HG03565 (cell line): ENCODE measurements at regions not wholly inside any gene's neighbourhood (a gene's known extent, or its start where the extent isn't known, plus 50 kb on each side); places are given as distances from the start of the nearest gene placed in this dataset.
"Not testable (repeated sequence)": the region's sequence is repeated elsewhere in the genome, so short reads cannot be mapped to it uniquely, and the experiment has no call there.

Experiments
- ATAC-seq: cut with Tn5 transposase; IDR thresholded peaks from one replicate; pipeline ENCODE4 v1.9.1; 2021; ENCODE audit warnings: mild to moderate bottlenecking, moderate library complexity; ENCODE audit not compliant: unreplicated experiment

GRCh38 chr3:24683090-24683489 is 188.4 kb upstream of the THRB start:
- ATAC-seq: no peak

GRCh38 chr3:24683633-24684384 is 189.2 kb upstream of the THRB start:
- no peak for ATAC-seq

- ATAC-seq: no peak
Measured at GRCh38 chr3:24684506-24685023, 189.9 kb upstream of the THRB start.

GRCh38 chr3:24686808-24687207 is 192.2 kb upstream of the THRB start:
- no peak for ATAC-seq

DNA sequence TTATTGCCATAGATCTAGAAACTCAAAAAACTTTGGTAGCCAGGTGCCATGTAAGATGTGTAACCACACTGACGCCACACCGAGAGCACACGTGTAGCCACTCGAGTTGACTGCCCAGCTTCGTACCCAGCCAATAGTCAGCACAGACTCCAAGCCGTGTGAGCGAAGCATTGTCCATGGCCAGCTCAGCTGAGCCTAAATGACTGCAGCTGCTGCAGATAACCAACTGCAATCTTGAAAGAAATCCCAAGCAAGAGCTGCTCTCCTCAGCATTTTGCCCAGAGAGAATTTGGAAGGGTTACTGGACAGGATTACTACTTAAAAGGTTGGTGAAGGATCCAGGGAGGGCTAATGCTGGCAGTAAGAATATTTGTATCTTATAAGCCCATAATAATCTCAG is 193.0 kb upstream of the THRB start:
- ATAC-seq: no peak

- no peak for ATAC-seq
Measured at GRCh38 chr3:24688446-24689148, 193.9 kb upstream of the THRB start.

DNA sequence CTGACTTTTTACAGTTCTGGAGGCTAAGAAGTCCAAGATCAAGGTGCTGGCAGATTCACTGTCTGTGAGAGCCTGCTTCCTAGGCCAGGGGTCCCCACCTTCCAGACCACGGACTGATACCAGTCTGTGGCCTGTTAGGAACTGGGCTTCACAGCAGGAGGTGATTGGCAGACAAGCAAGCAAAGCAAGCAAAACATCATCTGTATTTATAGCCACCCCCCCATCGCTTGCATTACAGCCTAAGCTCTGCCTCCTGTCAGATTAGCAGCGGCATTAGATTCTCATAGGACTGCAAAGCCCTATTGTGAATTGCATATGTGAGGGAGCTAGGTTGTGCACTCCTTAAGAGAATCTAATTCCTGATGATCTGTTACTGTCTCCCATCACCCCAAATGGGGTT is 194.7 kb upstream of the THRB start:
- no peak for ATAC-seq

GRCh38 chr3:24690777-24691176 is 196.1 kb upstream of the THRB start:
- ATAC-seq: no peak

DNA sequence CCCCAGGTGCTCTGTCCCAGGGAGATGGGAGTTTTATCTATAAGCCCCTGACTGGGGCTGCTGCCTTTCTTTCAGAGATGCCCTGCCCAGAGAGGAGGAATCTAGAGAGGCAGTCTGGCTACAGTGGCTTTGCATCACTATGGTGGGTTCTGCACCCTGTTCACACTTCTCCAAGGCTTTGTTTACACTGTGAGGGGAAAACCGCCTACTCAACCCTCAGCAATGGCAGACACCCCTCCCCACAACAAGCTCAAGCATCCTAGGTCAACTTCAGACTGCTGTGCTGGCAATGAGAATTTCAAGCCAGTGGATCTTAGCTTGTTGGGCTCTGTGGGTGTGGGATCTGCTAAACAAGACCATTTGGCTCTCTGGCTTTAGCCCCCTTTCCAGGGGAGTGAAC is 204.4 kb upstream of the THRB start:
- ATAC-seq: not testable (repeated sequence)

GRCh38 chr3:24704496-24704895 is 209.8 kb upstream of the THRB start:
- no peak for ATAC-seq

DNA sequence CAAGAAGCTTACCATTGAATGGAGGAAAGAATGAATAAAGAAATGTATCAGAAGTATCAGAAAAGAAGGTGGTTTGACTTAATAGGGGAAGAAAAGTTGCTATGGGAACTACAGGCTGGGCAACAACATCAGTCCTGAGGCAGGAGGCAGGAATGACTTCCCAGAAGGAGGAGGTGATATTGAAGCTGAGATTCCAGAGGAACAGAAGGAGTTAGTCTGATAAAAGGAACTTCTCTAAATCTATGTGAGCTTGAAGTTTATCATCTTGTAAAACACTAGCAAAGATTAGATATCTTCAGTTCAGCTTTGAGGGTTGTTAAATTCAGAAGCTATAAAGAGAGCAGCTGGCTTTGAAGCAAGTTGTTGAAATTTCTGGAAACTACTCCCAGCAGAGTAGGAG is 213.3 kb upstream of the THRB start:
- ATAC-seq: no peak

DNA sequence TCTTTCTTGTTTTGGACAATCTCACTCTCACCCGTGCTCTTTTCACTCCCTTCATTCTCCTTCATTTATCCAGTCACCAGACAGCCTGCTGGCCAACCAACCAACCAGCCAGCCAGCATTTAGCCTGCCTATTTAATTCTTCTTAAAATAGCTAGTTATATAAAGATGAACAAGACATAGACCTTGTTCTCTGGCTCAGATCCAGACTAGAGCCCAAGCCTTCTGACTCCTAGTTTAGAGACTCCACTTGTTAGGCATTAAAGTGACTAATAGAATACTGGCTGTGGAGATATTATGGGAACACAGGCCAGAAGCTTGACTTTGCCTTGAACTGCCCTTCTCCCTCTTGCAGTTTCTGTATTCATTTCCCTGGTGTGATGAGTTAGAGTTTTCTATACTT is 215.3 kb upstream of the THRB start:
- ATAC-seq: no peak

GRCh38 chr3:24713516-24713915 is 218.9 kb upstream of the THRB start:
- no peak for ATAC-seq

GRCh38 chr3:24714436-24714835 is 219.8 kb upstream of the THRB start:
- ATAC-seq: no peak

GRCh38 chr3:24715171-24715792 is 220.6 kb upstream of the THRB start:
- ATAC-seq: no peak

- ATAC-seq: no peak
Measured at GRCh38 chr3:24722087-24722486, 227.4 kb upstream of the THRB start.

DNA sequence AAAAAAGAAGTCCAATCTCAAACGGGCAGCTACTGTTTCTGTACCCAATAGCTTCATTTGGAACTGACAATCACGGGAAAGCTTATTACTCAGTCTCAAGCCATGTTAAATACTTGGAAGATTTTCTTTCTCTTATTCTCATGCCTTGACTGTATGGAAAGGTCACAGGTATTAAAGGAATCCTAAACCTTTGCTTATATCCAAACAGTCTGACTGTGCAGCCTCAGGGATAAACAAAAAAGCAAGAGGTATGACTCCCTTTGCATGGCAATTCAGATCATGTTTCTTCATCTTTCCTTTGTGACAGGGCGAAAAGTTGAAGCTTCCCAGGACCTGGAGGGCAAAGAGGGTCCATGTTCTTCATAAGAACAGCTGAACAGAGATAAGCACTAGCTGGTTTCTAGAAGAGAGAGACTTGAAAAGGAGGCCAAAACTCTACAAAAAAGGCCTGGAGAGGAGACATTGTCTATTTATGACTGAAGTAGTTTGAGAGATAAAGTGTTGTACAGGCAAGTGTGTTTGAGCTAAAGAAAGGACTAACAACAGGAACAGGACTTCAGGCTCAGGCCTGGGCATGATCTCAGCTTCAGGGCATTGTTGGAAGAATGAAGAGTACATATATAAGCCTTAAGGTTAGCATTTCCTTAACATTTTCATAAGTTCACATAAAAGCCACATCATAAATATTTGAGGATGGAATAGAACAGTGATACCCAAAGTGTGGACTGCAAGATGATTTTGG is 231.0 kb upstream of the THRB start:
- ATAC-seq: no peak

GRCh38 chr3:24726423-24726822 is 231.8 kb upstream of the THRB start:
- ATAC-seq: no peak

DNA sequence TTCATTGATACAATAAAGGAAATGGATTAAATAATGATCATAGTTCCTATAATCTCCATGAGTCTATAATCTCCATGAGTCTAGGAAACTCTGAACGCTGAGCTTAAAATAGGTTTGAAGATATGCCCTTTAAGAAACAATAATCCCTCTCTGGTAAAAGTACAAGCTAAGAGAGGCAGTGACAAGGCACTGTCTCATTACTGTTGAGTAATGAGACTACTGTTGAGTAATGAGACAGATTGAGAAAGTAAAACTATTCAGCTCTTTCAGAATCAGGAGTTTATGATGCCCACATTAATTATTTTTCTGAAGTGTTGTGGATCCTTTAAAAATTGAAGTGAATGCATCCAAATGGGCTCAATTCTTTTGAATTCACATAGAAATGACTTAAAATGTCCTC is 235.5 kb upstream of the THRB start:
- ATAC-seq: no peak

GRCh38 chr3:24734019-24734418 is 239.4 kb upstream of the THRB start:
- no peak for ATAC-seq

GRCh38 chr3:24736701-24737100 is 242.1 kb upstream of the THRB start:
- no peak for ATAC-seq
